Mucosa of stomach (tissue), 1 donor: ENCODE measurements at regions not wholly inside any gene's neighbourhood (a gene's known extent, or its start where the extent isn't known, plus 50 kb on each side); places are given as distances from the start of the nearest gene placed in this dataset.

Source experiments
- H3K27me3 ChIP-seq: one replicate; pipeline ENCODE4 v1.7.0; 2013; ENCODE audit warnings: mild to moderate bottlenecking, low read length; ENCODE audit not compliant: control insufficient read depth, insufficient read depth
- H3K36me3 ChIP-seq: one replicate; pipeline ENCODE4 v1.7.0; 2013; ENCODE audit warnings: low read length; ENCODE audit not compliant: control insufficient read depth, insufficient read depth
- H3K4me1 ChIP-seq: one replicate; pipeline ENCODE4 v1.7.0; 2013; ENCODE audit warnings: mild to moderate bottlenecking, low read length; ENCODE audit not compliant: control insufficient read depth, insufficient read depth
- H3K4me3 ChIP-seq: one replicate; pipeline ENCODE4 v1.7.0; 2013; ENCODE audit warnings: low read length
- H3K9ac ChIP-seq: one replicate; pipeline ENCODE4 v1.7.0; 2013; ENCODE audit warnings: mild to moderate bottlenecking, low read length, moderate library complexity
- H3K9me3 ChIP-seq: one replicate; pipeline ENCODE4 v1.7.0; 2013; ENCODE audit warnings: mild to moderate bottlenecking, low read length, moderate library complexity; ENCODE audit not compliant: control insufficient read depth
- donor health status: Pancreatic carcinoma.

DNA sequence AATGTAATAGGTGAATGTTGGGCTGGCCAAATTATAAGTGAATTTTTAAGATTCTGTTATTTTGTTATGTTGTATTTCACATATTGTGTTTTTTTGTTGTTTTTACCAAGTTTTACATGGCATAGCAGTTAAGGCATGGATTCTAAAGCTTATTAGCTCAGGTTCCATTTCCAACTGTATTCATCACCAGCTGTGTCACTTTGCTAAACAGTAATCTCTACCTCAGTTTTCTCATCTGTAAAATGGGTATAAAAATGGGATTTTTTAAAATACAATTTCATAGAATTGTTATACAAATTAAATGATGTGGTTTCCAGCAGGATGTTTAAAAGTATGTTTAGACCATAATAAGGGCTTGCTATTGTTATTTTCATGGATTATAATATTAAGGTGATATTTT, 512.2 kb downstream of the SLC16A7 start:
- no peaks in the 10 kb centered on the region for H3K9me3 ChIP-seq
- H3K4me3 ChIP-seq: no peak overlapping the region
- H3K27me3 ChIP-seq: no peaks in the 10 kb centered on the region
- no peaks in the 10 kb centered on the region for H3K36me3 ChIP-seq
- H3K4me1 ChIP-seq: no peaks in the 10 kb centered on the region
- H3K9ac ChIP-seq: no peak overlapping the region

DNA sequence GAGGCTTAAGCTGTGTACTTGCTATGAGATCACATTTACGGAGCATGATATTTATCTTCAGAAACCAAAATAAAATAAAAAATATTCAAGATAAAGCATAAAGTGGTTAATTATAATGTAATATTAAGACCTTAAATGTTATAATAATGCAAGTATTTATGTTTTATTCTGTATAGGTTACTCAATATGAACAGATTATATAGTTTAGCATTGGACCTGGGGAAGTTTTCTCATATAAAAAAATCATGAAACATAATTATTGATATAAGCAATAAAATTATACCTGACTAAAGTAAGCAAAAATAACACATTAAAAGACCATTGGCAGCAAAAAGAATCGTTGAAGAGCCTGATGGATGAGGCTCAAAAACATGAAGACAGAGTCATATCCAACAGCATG, 516.2 kb downstream of the SLC16A7 start:
- Histone ChIP-seq H3K36me3 (no peaks in the 10 kb centered on the region), H3K9me3 (no peaks in the 10 kb centered on the region), H3K4me1 (no peaks in the 10 kb centered on the region), H3K4me3 (no peak overlapping the region), H3K9ac (no peak overlapping the region), H3K27me3 (no peaks in the 10 kb centered on the region)

DNA sequence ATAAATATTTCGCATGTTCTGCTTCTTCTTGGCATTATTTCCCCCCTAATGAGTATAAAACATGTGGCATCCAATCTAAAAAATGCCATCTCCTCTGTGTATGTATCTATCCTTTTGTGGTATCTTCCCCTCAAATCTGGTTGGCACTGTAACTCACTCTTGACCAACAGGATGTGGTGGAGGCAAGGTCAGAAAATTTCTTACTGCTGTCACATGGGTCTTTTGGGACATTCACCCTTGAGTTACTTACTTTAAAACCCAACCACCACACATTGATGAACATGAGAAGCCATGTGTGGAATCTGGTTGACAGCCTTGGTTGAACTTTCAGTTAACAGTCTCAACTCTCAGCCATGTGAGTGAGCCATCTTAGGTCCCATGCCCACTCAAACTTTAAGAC, 516.9 kb downstream of the SLC16A7 start:
- no peaks in the 10 kb centered on the region for H3K9me3 ChIP-seq
- no peaks in the 10 kb centered on the region for H3K4me1 ChIP-seq
- no peaks in the 10 kb centered on the region for H3K36me3 ChIP-seq
- no peak overlapping the region for H3K4me3 ChIP-seq
- no peaks in the 10 kb centered on the region for H3K27me3 ChIP-seq
- no peak overlapping the region for H3K9ac ChIP-seq

DNA sequence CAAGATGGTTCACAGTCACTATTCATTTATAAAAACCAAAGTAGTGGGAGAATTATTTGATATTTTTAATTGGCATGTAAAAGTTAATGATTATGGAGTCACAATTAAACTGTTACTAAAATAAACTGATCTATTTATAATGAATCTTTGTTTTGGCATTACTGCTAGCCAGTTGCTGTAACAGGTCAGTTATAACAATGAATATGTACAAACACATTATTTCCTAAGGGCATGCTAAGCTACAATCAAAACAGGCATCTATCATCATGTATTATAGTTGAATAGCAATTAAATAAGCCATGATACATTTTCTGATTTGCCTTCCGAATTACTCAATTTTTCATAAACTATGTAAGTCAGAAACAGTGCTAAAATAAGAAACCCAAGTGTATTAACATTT, 518.3 kb downstream of the SLC16A7 start:
- H3K36me3 ChIP-seq: no peaks in the 10 kb centered on the region
- H3K9me3 ChIP-seq: no peaks in the 10 kb centered on the region
- no peak overlapping the region for H3K4me3 ChIP-seq
- no peak overlapping the region for H3K9ac ChIP-seq
- H3K4me1 ChIP-seq: no peaks in the 10 kb centered on the region
- no peaks in the 10 kb centered on the region for H3K27me3 ChIP-seq

DNA sequence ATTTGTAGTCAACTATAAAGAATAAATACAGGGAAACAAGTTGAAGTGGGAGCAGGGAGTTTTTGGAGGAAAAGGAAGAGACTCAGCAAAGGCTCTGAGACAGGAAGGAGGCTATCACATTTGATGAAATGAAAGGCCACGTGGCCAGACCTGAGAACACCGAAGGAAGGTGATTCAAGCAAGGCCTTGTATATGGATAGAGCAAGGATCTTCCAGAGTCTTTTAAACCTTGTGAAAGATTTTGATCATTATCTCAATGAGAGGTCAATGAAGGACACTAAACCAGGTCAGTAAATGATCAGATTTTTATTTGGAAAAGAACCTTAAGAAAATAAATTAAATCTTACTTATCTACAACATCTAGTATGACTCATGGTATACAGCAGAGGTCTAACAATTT, 523.5 kb downstream of the SLC16A7 start:
- Histone ChIP-seq H3K9ac (no peak overlapping the region), H3K36me3 (no peaks in the 10 kb centered on the region), H3K4me3 (no peak overlapping the region)

DNA sequence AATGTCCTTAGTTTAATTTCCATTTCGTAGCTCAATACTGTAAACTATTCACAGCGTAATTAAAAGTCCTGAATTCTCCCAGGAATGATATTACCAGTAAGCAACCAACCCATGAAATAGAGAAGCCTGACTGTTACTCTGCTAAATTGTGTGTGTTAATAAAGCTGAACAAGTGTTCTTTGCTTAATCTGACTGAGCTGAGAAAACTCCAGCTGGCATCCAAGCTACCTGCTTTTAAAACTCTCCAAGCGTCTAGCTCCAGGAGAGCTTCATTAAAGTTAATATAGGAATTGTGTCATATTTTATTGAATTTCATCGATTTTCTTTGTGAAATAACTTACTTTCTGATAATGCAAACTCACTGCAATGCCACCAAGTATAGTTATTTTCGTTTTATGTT, 524.4 kb downstream of the SLC16A7 start:
- H3K9me3 ChIP-seq: no peaks in the 10 kb centered on the region
- H3K4me3 ChIP-seq: no peak overlapping the region
- H3K4me1 ChIP-seq: no peaks in the 10 kb centered on the region
- no peaks in the 10 kb centered on the region for H3K27me3 ChIP-seq
- H3K36me3 ChIP-seq: no peaks in the 10 kb centered on the region
- H3K9ac ChIP-seq: no peak overlapping the region

More for the DNA sequence above, 523.5 kb downstream of the SLC16A7 start:
- H3K9me3 ChIP-seq: no peaks in the 10 kb centered on the region
- H3K4me1 ChIP-seq: no peaks in the 10 kb centered on the region
- H3K27me3 ChIP-seq: no peaks in the 10 kb centered on the region

DNA sequence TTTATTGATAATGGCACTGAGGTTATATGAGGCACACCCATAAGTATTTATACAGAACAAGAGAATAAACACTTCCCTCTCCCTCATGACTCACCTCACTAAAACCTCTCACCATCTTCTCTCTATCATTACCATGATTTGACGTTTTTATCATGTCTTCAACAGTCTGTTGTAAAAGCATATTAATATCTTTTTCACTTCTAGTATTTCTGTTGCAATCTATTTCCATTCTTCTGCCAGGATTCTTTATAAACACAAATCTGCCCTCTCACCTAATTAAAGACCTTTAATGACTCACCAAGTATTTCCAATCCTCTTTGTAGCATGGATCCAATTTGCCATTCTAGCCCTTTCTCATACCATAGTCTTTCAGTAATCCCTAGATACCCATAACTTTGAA, 527.7 kb downstream of the SLC16A7 start:
- H3K27me3 ChIP-seq: no peaks in the 10 kb centered on the region
- no peaks in the 10 kb centered on the region for H3K4me1 ChIP-seq
- H3K9me3 ChIP-seq: no peaks in the 10 kb centered on the region
- H3K36me3 ChIP-seq: no peaks in the 10 kb centered on the region
- H3K4me3 ChIP-seq: no peak overlapping the region
- H3K9ac ChIP-seq: no peak overlapping the region

DNA sequence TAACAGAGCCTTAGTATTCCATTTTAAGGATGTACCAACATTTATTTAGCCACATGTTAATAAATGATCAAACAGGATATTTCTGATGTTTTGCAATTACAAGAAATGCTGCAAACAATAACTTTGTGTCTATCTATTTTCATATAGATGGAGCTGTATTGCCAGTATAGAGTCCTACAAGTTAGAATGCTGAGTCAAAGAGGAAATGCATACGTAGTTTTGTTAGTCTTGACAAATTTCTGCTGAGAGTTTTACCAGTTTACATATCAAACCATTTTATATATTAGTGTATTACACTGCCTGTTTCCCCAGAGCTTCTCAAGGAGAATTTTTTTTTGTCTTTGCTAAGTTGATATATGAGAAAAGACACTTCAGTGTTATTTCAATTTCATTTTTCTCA, 541.7 kb downstream of the SLC16A7 start:
- Histone ChIP-seq H3K4me3 (no peak overlapping the region), H3K36me3 (no peaks in the 10 kb centered on the region), H3K9me3 (no peaks in the 10 kb centered on the region), H3K9ac (no peak overlapping the region), H3K4me1 (no peaks in the 10 kb centered on the region), H3K27me3 (no peaks in the 10 kb centered on the region)

DNA sequence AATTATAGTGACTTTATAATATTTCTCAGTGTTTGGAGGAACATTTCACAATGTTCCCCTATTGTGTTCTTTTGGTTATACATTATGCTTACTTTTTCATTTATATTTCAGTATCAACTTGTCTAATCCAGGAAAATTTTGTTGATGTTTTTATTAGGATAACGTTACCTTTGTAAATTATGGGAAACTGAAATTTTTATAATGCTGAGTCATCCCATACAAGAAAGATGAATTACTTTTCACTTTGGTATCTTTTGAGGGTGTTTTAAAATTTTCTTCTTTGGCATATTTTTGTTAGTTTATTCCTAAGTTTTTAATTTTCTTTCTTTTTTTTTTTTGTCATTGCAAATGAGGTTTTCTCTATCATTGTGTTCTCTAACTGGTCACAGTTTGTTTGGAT, 542.7 kb downstream of the SLC16A7 start:
- Histone ChIP-seq H3K9ac (no peak overlapping the region), H3K36me3 (no peaks in the 10 kb centered on the region), H3K4me1 (no peaks in the 10 kb centered on the region), H3K9me3 (no peaks in the 10 kb centered on the region), H3K27me3 (no peaks in the 10 kb centered on the region), H3K4me3 (no peak overlapping the region)

DNA sequence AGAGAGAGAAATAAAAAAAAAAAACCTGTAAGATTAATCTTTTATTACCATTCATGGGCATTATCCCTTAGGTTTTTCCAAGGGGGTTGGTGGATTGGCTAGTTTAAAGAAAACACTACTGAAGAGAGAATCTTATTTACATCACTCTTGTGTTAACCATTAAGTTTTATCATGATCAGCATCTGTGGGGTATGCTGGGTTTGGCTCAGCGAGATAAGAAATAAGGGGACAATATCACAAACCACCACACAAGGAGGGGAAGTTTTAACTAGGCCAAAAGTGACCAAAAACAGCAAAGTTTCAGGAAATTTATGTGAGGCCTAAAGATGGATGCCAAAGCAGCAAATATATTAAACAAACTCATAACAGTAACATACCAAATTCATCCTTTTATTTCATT, 548.6 kb downstream of the SLC16A7 start:
- Histone ChIP-seq H3K9me3 (no peaks in the 10 kb centered on the region), H3K9ac (no peak overlapping the region), H3K27me3 (no peaks in the 10 kb centered on the region), H3K36me3 (no peaks in the 10 kb centered on the region), H3K4me3 (no peak overlapping the region), H3K4me1 (no peaks in the 10 kb centered on the region)

DNA sequence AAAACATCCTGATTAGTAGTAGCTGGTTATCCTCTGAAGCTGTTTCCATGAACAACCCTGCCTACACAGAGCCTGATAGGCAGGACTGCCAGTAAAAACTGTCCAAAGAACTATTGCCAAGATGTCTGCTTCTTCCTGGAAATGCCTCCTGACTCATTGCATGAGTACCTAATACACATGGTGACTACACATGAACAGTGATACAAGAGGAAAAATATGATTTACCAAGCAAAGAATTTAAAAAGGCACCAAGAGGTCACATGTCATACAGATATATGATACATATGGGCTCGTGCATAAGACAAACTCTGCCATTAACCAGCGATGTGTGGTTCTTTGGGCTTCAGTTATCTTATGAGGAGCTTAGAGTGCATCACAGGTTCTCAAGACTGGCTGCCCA, 552.3 kb downstream of the SLC16A7 start:
- Histone ChIP-seq H3K4me3 (no peak overlapping the region), H3K9me3 (no peaks in the 10 kb centered on the region), H3K4me1 (no peaks in the 10 kb centered on the region), H3K9ac (no peak overlapping the region), H3K27me3 (no peaks in the 10 kb centered on the region), H3K36me3 (no peaks in the 10 kb centered on the region)

DNA sequence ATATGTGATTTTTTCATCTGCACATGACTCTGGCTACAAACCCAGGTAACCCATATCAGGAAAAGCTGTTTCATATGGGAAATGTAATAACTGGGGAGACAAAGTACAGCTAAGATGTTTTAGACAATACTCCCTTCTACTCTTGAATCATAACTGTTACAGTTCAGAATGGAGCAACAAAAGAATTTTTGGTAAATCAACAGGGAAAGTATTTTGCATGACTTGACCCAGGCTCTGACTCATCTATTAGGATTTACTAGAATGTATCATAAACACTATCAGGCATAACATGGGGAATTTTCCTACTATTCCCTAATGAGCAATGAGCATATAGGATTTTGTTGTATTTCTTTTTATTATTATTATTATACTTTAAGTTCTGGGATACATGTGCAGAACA, 553.0 kb downstream of the SLC16A7 start:
- H3K36me3 ChIP-seq: no peaks in the 10 kb centered on the region
- no peaks in the 10 kb centered on the region for H3K27me3 ChIP-seq
- H3K9me3 ChIP-seq: no peaks in the 10 kb centered on the region
- H3K4me1 ChIP-seq: no peaks in the 10 kb centered on the region
- H3K4me3 ChIP-seq: no peak overlapping the region
- H3K9ac ChIP-seq: no peak overlapping the region

DNA sequence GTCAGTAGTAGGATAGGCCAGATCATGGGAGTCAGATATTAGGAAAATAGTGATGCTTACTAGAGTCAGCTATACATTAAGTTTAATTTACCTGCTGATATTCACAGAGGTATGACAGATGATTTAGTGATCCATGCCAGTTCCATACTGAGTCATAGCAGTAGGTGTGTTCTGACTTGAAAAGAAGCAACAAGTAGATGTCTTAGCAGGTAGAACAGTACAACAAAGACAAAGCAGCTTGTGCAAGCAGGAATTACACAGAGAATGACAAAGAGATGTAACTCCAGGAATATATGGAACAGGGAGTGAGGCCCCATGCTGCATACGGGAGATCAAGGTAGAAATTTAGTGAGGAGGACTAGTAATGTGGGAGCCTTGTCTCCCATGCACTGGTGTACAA, 556.9 kb downstream of the SLC16A7 start:
- Histone ChIP-seq H3K9ac (no peak overlapping the region), H3K4me3 (no peak overlapping the region), H3K9me3 (no peaks in the 10 kb centered on the region), H3K27me3 (no peaks in the 10 kb centered on the region), H3K36me3 (no peaks in the 10 kb centered on the region), H3K4me1 (no peaks in the 10 kb centered on the region)
